ENCODE measurements at regions not wholly inside any gene's neighbourhood (a gene's known extent, or its start where the extent isn't known, plus 50 kb on each side); places are given as distances from the start of the nearest gene placed in this dataset.

GRCh38 chr2:59694176-59694575 lies 859.3 kb downstream of the BCL11A start:
- intact Hi-C loops (cut with micrococcal nuclease) = no loop called here

GRCh38 chr2:59693231-59693959 lies 860.1 kb downstream of the BCL11A start:
- intact Hi-C loops (cut with micrococcal nuclease) = no loop called here

DNA sequence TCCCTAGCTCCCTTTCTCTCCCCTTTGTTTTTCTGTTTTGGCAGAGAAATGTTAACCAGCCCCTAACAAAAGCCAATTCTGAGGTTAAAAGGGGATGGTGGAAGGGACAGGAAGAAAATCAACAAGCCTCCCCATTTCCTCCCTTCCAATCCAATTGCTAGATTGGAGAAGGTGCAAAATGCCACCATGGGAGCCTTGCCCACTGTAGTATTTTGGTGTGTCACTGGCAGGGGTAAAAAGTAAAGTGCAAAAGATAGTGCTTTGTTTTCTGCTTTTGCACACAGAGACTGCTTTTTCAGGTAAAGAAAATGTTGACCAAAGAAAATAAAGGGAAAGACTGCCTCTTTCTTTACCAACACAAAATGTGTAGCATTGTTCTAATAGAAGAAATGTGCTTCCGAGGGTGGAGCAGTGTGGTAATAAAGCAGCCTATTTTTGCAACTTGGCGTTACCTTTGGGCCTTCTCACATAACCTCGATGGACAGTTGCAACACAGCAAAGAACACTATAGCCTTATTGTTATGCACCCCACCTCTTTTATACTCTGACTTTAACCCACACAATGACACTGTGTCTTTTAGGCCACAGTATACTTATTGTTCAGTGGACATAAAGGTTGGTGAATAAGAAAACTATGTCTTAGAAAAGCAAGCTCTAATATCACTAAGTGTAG lies 861.8 kb downstream of the BCL11A start:
- intact Hi-C loops (cut with micrococcal nuclease) = no loop called here

DNA sequence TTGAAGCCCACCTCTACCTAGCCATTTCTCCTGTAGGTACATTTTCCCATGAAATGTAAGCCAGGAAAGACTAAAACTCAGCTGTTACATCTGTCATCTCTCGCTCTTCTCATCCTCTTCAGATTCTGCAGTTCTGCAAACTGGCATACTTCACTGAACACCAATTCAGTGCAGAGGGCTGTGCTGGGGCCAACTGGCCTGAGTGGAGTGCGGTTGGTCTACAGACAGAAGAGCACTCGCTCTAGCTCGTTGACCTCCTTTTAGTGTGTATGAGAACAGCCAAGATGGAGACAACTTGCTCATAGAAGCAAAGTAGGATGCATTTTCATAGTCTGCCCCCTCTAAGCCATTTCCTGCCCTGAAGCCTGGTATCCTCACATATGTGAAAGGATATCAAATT lies 862.6 kb downstream of the BCL11A start:
- intact Hi-C loops (cut with micrococcal nuclease) = no loop called here

DNA sequence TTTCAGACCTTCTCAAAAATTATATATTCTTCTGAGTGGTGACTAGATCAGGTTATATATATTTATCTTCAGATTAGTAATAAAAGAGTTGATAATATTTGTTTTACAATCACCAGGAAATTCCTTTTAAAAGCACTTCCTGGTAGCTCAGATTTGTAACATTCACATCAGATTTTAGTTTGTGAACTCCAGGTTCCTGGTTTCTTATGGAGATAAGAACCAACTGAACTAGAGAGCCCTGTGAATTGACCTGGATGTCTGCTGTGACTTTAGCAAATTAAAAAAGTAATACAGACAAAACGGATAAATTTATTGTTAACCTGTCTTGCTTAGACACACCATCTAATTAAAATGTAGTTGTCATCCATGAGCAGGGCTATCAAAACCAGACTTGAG lies 868.7 kb downstream of the BCL11A start:
- intact Hi-C loops (cut with micrococcal nuclease) = no loop called here

- intact Hi-C loops (cut with micrococcal nuclease) = no loop called here
These were observed 869.2 kb downstream of the BCL11A start for GRCh38 chr2:59684116-59684770.

DNA sequence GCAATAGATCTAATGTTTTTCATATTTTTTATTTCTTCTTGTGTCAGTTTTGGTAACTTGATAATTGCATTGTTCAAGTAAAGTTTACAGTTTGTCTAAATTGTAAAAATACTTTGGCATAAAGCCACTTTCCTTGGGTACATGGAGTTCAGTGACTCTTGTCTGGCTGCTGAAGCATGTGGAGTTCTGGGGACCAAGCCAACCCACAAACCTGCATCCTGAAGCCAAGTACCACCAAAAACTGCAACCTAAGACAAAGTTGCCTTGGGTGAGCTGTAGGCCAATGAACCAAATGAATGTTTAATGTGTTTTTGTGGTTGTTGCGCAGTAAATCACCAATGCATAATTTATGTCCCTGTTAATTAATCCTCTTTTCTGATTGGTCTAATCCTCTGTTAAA lies 872.6 kb downstream of the BCL11A start:
- intact Hi-C loops (cut with micrococcal nuclease) = no loop called here

- intact Hi-C loops (cut with micrococcal nuclease) = no loop called here
These were observed 876.3 kb downstream of the BCL11A start for GRCh38 chr2:59677158-59677557.

DNA sequence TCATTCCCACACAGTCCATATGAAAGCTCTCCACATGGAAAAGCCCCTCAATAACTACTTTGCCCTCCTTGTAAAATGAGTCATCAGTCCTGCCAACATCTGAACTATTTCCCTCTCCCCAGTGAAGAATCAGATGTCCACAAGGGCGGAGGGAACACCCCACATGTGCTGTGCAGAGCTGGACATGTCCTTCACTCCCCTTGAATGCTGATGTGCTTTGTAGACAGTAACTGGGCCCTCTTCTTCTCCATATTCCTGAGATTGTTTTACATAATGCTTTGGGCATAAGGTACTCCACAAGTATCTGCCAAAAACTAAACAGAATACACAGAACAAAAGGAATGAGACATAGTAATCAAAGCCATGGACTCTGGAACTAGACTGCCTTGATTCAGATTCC lies 879.4 kb downstream of the BCL11A start:
- intact Hi-C loops (cut with micrococcal nuclease) = no loop called here

DNA sequence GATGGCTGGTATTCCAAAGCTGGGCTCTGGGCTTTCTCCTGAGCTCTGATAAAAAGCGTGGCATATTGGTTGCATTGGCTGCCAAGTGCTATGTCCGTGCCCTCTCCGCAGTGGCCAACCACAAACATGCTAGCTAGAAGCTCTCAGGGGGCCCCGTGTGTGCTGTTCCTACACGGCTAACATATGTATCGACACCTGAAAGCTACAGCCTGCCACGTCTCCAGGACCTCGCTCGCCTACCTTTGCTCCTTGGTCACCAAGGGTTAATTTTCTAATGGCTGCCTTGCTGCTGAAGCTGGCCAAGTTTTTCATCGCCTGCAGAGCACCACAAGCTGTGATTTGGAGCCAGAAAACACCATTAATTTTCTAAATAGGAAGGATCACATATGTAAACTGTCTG lies 888.4 kb downstream of the BCL11A start:
- intact Hi-C loops (cut with micrococcal nuclease) = no loop called here

DNA sequence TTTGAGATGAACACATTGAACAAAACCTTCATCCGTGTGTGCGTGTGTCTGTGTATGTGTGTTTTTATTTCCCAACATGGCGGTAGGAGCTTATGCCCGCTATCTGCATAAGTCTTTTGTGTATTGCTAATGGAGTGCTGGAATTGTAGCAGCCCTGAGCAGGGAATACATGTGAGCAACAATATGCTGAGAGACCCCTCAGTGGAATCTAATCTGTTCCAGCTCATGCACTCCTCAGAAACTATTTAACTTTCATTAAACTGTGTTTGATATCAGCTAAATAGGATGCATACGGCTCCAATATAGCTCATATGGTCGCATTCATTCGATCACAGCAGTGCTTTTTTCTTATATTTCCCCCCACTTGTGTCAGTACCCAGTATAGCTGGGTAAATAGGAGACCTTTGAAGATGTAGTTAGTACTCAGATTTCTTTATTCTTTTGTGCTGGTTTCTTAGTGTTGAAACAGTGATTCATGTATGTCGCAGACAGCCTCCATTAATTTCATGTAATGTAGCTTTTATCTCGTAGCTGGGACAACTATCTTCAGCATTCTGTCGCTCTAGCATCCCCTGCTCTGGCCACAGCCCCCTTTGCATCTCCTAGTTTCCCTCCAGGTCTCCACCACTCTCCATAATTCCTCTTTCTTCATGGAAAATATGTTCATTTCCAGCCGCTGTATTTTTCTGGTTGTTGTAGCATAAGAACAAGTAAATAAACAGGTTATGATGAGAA lies 891.2 kb downstream of the BCL11A start:
- intact Hi-C loops (cut with micrococcal nuclease) = no loop called here

DNA sequence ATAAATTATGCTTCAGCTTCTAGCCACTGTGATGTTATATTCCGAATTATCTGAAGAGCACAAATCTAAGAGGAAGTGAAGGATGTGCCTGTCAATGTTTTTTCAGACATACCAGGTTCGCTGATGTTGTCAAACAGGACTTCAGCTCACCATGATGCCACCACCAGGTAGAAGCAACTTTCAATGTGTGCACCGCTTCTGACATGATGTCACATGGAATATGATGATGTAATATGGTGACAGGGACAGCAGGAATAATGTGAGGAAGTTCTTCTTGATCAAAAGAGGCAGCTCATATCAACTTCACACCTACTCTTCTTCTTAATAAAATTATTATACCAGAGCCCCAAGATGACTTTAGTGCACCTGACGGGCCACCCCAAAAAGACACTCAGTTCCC lies 893.2 kb downstream of the BCL11A start:
- intact Hi-C loops (cut with micrococcal nuclease) = no loop called here

DNA sequence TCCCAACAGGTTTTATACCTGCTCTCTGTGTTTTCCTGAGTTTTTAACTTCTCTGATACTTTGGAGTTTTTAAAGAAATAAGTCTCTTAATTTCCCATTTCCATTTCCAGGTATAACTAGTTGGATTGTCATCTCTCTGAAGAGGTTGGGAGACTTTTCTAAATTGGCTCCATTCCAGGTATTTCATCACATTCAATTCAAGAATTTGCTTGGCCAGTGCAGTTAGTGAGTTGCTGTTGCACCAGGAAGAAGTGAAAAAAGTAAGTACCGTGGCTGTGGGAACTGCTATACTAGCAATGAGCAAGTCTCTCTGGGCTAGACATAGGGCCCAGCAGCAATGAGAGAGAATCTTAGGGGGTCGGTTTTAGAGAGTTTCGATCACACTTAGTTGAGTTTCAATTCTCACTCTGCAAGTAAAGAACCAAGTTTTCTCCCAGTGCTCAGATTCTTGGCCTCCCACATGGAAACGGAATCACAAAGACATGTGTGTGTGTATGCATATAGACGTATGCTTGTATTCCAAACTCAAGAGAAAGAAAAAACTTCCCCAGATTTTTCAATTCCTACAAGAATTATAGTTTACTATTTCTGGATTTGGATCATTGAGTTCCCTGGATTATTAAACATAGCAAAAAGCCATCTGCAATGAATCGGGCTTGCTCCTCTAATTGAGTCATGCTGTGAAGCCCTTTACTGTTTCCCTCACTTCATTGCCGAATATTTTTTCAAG lies 894.4 kb downstream of the BCL11A start:
- intact Hi-C loops (cut with micrococcal nuclease) = no loop called here

DNA sequence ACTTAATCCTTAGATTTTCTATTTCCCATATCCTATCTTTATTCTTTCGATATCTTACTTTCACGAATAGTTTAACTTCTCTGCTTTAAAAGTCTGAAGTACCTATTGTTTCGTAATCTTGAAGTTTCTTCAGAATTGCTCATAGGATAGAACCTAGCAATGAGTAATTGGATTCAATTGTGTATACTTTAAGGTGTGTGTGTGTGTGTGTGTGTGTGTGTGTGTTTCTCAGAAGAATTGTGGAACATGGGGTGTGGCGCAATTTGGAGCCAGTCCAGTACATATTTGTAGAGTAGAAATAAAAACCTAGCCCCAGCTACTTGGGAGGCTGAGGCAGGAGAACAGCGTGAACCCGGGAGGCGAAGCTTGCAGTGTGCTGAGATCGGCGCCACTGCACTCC lies 897.6 kb downstream of the BCL11A start:
- intact Hi-C loops (cut with micrococcal nuclease) = no loop called here

GRCh38 chr2:59654710-59655109 lies 898.7 kb downstream of the BCL11A start:
- intact Hi-C loops (cut with micrococcal nuclease) = no loop called here

DNA sequence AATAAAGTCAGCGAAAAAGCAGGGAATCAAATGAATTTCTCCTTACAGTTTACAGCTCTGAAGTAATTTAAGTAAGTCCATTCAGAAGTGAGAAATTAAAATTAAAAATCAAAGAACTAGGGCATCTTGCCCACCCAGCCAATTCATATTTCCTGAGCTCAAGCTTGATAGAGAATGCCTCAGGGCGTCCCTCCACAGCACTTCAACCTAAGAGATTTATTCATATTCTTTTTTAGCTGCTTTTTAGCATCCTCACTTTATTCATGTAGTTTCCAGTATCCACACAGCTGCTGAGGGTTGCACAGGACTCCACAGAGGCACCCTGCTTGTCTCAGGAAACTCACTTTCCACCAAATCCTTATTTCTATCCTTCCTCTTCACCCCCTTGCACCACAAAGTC lies 900.3 kb downstream of the BCL11A start:
- intact Hi-C loops (cut with micrococcal nuclease) = no loop called here

DNA sequence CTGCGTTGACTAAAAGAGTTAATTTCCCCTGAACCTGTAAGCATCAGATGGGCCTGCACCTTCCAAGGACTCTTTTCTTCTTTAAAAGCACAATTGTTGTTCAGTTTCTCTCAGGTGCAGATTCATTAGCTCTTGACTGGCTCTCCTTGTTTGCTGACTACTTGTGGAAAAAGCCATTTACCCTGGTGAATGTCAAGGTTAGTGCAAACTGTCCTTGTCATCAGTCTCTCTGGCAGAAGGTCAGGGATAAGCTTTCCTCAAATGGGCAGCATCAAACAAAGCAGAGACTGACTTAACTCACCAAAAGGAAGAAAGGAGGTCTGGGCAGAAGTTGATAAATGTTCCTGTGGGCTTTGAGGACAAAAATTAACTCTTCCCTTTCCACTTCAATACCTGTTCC lies 922.7 kb downstream of the BCL11A start:
- intact Hi-C loops (cut with micrococcal nuclease) = no loop called here

- intact Hi-C loops (cut with micrococcal nuclease) = no loop called here
These were observed 925.9 kb downstream of the BCL11A start for GRCh38 chr2:59627599-59627998.

DNA sequence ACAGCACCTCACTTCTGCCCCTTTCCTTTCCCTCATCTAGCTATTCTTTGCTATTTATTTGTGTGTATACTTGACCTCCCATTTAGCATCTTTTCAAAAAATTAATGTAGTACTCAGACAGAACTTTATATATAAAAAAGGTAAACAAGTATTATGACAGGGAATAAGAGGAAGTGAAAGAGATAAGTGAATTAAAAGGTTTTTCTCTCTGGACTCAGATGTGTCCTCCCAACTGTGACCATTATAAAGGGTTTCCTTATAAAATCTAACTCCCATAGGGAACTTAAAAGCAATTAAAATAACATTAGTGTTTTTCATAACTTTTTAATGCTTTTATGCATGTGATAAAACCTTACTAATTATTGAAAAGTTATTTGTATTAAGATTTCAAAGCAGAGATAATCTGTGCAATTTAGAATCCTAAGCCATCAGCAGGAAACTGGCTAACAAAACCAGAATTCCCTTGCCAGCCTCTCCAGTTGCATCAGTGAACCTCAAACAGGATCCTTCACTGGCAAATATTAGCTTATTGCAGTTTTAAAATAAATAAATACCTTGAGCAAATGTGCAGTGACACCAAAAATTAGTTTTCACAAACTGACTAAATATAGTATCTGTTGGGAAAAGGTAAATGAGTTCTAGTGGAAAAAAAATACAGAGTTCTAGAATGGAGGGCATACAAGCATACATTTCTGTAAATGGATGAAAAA lies 930.7 kb downstream of the BCL11A start:
- intact Hi-C loops (cut with micrococcal nuclease) = no loop called here

GRCh38 chr2:59604123-59604522 lies 949.3 kb downstream of the BCL11A start:
- intact Hi-C loops (cut with micrococcal nuclease) = no loop called here

Measured in T-helper 1 cell treated with Interleukin-12 subunit alpha and Interleukin-12 subunit beta and Interleukin-4 antibody, amounts not matched to agents 30 ng/mL and 1 ng/mL, for 36 hours (primary cell).